G401 (cell line): ENCODE measurements at regions not wholly inside any gene's neighbourhood (a gene's known extent, or its start where the extent isn't known, plus 50 kb on each side); places are given as distances from the start of the nearest gene placed in this dataset.

ENCODE experiments used
- DNase-seq: peaks from one replicate; pipeline ENCODE4 v3.0.0-alpha.2; 2015; ENCODE audit warnings: low spot score
- in situ Hi-C: cut with HindIII; loops from 2 replicates; pipeline ENCODE4 v1.10.0; 2016; ENCODE audit warnings: low sequenced_read_pairs, mixed read lengths

- no peak for DNase-seq
- in situ Hi-C loops, result no loop called here
Observed at GRCh38 chr4:163922302-163922701, 427.8 kb downstream of the TMA16 start.

GRCh38 chr4:163923092-163923491 lies 428.6 kb downstream of the TMA16 start:
- in situ Hi-C loops, result no loop called here

GRCh38 chr4:163930086-163930485 lies 435.6 kb downstream of the TMA16 start:
- no peak for DNase-seq

More at GRCh38 chr4:163923092-163923491, 428.6 kb downstream of the TMA16 start:
- DNase-seq, result no peak

GRCh38 chr4:163932504-163932903 lies 438.0 kb downstream of the TMA16 start:
- in situ Hi-C loops, result no loop called here
- DNase-seq, result no peak

More at GRCh38 chr4:163930086-163930485, 435.6 kb downstream of the TMA16 start:
- in situ Hi-C loops, result no loop called here

- in situ Hi-C loops, result no loop called here
- DNase-seq, result no peak
Observed at GRCh38 chr4:163939597-163939996, 445.1 kb downstream of the TMA16 start.

GRCh38 chr4:163941221-163941905 lies 446.9 kb downstream of the TMA16 start:
- no peak for DNase-seq
- in situ Hi-C loops, result no loop called here

GRCh38 chr4:163948920-163949455 lies 454.5 kb downstream of the TMA16 start:
- in situ Hi-C loops, result no loop called here
- DNase-seq, result no peak

GRCh38 chr4:163949976-163950601 lies 455.6 kb downstream of the TMA16 start:
- in situ Hi-C loops, result no loop called here
- no peak for DNase-seq

GRCh38 chr4:163955288-163955687 lies 460.8 kb downstream of the TMA16 start:
- DNase-seq, result no peak
- in situ Hi-C loops, result no loop called here

GRCh38 chr4:163958751-163959150 lies 464.3 kb downstream of the TMA16 start:
- in situ Hi-C loops, result no loop called here
- no peak for DNase-seq

- in situ Hi-C loops, result no loop called here
- DNase-seq, result no peak
Observed at GRCh38 chr4:163959932-163960331, 465.4 kb downstream of the TMA16 start.

- in situ Hi-C loops, result no loop called here
- no peak for DNase-seq
Observed at GRCh38 chr4:163966612-163967011, 472.1 kb downstream of the TMA16 start.

GRCh38 chr4:163967263-163967662 lies 472.8 kb downstream of the TMA16 start:
- no peak for DNase-seq
- in situ Hi-C loops, result no loop called here

- in situ Hi-C loops, result no loop called here
- no peak for DNase-seq
Observed at GRCh38 chr4:163967710-163968109, 473.2 kb downstream of the TMA16 start.

- DNase-seq, result no peak
- in situ Hi-C loops, result no loop called here
Observed at GRCh38 chr4:163969291-163969690, 474.8 kb downstream of the TMA16 start.

GRCh38 chr4:163976588-163976987 lies 482.1 kb downstream of the TMA16 start:
- DNase-seq, result no peak
- in situ Hi-C loops, result no loop called here

- no peak for DNase-seq
- in situ Hi-C loops, result no loop called here
Observed at GRCh38 chr4:163988391-163988790, 493.9 kb downstream of the TMA16 start.

GRCh38 chr4:163988865-163989264 lies 494.4 kb downstream of the TMA16 start:
- DNase-seq, result no peak
- in situ Hi-C loops, result no loop called here

- DNase-seq, result no peak
- in situ Hi-C loops, result no loop called here
Observed at GRCh38 chr4:163991298-163991865, 496.9 kb downstream of the TMA16 start.

- no peak for DNase-seq
- in situ Hi-C loops, result no loop called here
Observed at GRCh38 chr4:164009435-164009834, 514.9 kb downstream of the TMA16 start.
